ENCODE measurements at regions not wholly inside any gene's neighbourhood (a gene's known extent, or its start where the extent isn't known, plus 50 kb on each side); places are given as distances from the start of the nearest gene placed in this dataset.

GRCh38 chr6:150659046-150659763, 59.5 kb downstream of the PLEKHG1 start:
- Mint-ChIP-seq H3K36me3 (ENCODE audit: low read depth) (peaks cover 23% of the 10 kb centered on the region), H3K27me3 (ENCODE audit: low read depth, poor library complexity) (peaks cover 10% of the 10 kb centered on the region), H3K4me1 (peaks cover 5% of the 10 kb centered on the region), H3K9me3 (no peaks in the 10 kb centered on the region), H3K27ac (no peak overlapping the region), H3K4me3 (no peak overlapping the region)
- no peak for TF ChIP-seq CTCF (IDR thresholded peaks at IDR 0.05)
- no peak for DNase-seq

DNA sequence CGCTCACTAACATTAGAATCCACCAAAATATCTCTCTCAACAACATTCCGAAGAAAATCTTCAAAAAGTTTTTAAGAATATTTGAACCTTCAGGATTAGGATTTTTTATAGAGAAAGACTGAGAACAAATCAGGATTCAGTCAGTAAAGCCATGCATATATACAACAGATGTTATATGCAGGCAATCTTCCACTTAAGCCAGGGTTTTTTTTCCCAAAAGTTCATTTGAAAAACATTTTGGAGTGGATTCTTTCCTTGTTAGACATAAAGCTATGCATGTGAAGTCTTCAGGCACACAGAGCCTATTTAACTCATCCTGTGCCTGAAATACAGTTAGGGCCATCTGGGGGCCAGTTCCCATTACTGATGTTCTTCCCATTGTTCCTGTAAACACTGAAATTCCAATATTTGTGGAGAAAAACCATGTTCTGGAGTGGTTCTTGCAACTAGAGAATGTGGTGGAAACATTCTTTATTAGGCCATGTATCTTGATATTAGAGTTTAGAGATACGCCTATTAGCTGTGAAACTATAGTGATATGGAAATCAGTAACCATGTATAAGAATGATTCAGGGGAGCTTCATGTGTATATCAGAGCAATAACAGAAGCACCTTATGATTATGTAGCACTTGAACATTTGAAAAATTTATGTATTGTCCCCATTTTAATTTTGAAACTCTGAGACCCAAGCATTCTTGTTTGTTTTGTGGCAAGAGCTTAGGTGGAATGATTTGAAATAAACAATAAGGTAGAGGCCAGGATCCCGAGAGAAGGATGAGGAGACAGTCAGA, 61.7 kb downstream of the PLEKHG1 start:
- TF ChIP-seq CTCF (IDR thresholded peaks at IDR 0.05): no peak
- peaks cover 10% of the 10 kb centered on the region for H3K27me3 Mint-ChIP-seq (ENCODE audit: low read depth, poor library complexity)
- H3K9me3 Mint-ChIP-seq: no peaks in the 10 kb centered on the region
- H3K27ac Mint-ChIP-seq: no peak overlapping the region
- H3K36me3 Mint-ChIP-seq (ENCODE audit: low read depth): peaks cover 28% of the 10 kb centered on the region
- no peak overlapping the region for H3K4me3 Mint-ChIP-seq
- H3K4me1 Mint-ChIP-seq: peaks cover 5% of the 10 kb centered on the region
- DNase-seq: no peak

DNA sequence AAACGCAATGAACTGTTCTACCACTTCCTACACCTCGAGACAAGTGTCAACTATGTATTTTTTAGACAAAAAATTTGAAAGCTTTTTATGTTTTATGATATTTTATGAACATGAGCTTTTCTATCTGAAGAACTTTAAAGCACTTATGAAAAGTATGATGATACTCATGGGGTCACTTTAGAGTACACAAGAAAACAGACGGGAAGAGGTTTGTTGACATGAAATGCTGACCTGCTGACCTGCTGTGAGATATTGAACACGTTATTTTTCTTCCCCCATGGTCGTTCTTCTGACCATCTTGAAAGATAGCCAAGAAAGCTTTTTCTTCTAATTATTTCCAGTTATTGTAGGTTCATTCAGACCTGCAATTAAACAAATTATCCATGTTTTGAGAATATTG, 63.1 kb downstream of the PLEKHG1 start:
- peaks cover 28% of the 10 kb centered on the region for H3K36me3 Mint-ChIP-seq (ENCODE audit: low read depth)
- H3K4me3 Mint-ChIP-seq: no peak overlapping the region
- H3K9me3 Mint-ChIP-seq: no peaks in the 10 kb centered on the region
- H3K27ac Mint-ChIP-seq: no peak overlapping the region
- peaks cover 10% of the 10 kb centered on the region for H3K4me1 Mint-ChIP-seq
- TF ChIP-seq CTCF (IDR thresholded peaks at IDR 0.05): no peak
- H3K27me3 Mint-ChIP-seq (ENCODE audit: low read depth, poor library complexity): peaks cover 9% of the 10 kb centered on the region
- no peak for DNase-seq

DNA sequence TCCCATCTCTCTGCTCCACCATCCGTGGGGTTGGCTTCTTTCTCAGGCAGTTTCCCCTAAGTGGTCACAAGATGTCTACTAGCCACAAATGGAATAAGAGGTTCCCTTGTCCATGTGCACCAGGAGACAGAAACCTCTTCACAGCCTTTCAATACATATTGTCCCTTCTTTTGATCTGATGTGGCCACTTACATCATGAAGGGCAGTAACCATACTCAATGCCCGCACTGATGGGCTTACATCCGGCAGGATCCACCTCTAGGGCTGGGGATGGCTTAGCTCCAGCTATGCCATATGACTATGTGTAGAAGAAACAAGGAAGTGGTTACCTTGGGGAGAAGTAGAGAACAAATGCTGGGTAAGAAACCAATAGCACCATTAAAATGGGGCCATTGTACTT, 64.4 kb downstream of the PLEKHG1 start:
- Mint-ChIP-seq H3K4me1 (peaks cover 20% of the 10 kb centered on the region), H3K4me3 (no peak overlapping the region), H3K36me3 (ENCODE audit: low read depth) (peaks cover 28% of the 10 kb centered on the region), H3K9me3 (no peaks in the 10 kb centered on the region), H3K27ac (no peak overlapping the region), H3K27me3 (ENCODE audit: low read depth, poor library complexity) (peaks cover 4% of the 10 kb centered on the region)
- no peak for DNase-seq
- TF ChIP-seq CTCF (IDR thresholded peaks at IDR 0.05): no peak

- Mint-ChIP-seq H3K27me3 (ENCODE audit: low read depth, poor library complexity) (peaks cover 2% of the 10 kb centered on the region), H3K9me3 (no peaks in the 10 kb centered on the region), H3K4me3 (no peak overlapping the region), H3K36me3 (ENCODE audit: low read depth) (peaks cover 34% of the 10 kb centered on the region), H3K27ac (no peak overlapping the region), H3K4me1 (peaks cover 21% of the 10 kb centered on the region)
- DNase-seq: no peak
- no peak for TF ChIP-seq CTCF (IDR thresholded peaks at IDR 0.05)
These were observed 66.4 kb downstream of the PLEKHG1 start for GRCh38 chr6:150666071-150666470.
